Thyroid gland (tissue), 4 donors: ENCODE measurements at regions not wholly inside any gene's neighbourhood (a gene's known extent, or its start where the extent isn't known, plus 50 kb on each side); places are given as distances from the start of the nearest gene placed in this dataset.

Source experiments
- CTCF ChIP-seq, 6 experiments: fragments of 200-600 bp in 3 of 6; fragments of 450-650 bp in 3 of 6; sonication (generic) in 3 of 6; IDR thresholded peaks; one replicate each; pipeline ENCODE4 v1.5.1; 2016 to 2019; ENCODE audit warnings: antibody characterized with exemption in 6 of 6, mild to moderate bottlenecking in 2 of 6, inconsistent platforms in 1 of 6, moderate library complexity in 1 of 6
- POLR2A ChIP-seq, 2 donors: fragments of 450-650 bp; IDR thresholded peaks; one replicate each; pipeline ENCODE4 v1.6.1; 2017; ENCODE audit warnings: antibody characterized with exemption in 2 of 2, mild to moderate bottlenecking in 2 of 2, moderate library complexity in 1 of 2

GRCh38 chr5:88033191-88033590 lies 235.5 kb downstream of the TMEM161B start:
- TF ChIP-seq CTCF (IDR thresholded peaks at IDR 0.05): no peak
- TF ChIP-seq POLR2A (IDR thresholded peaks at IDR 0.05): no peak
